Keratinocyte (primary cell): ENCODE measurements at regions not wholly inside any gene's neighbourhood (a gene's known extent, or its start where the extent isn't known, plus 50 kb on each side); places are given as distances from the start of the nearest gene placed in this dataset.

Source experiments
- DNase-seq: peaks from one replicate; pipeline ENCODE4 v3.0.0-alpha.2; 2011; ENCODE audit warnings: low read depth, missing footprints, low spot score
- FAIRE-seq: peaks from 2 replicates; lab custom pipeline; 2011; peaks lifted over from hg19 to GRCh38; lab: Jason Lieb, UNC
- H2AFZ ChIP-seq: 2 replicates; pipeline ENCODE4 v1.6.0; 2012; ENCODE audit warnings: low read length, control low read depth, inconsistent platforms; ENCODE audit not compliant: control insufficient read depth
- H3K27ac ChIP-seq: 2 replicates; pipeline ENCODE4 v1.5.1; 2011; ENCODE audit warnings: low read length; ENCODE audit not compliant: control insufficient read depth, insufficient read depth
- H3K27me3 ChIP-seq: 3 replicates; pipeline ENCODE4 v1.6.0; 2011; ENCODE audit warnings: low read length; ENCODE audit not compliant: control insufficient read depth, insufficient read depth; ENCODE audit errors: extremely low read depth
- H3K36me3 ChIP-seq, 2 experiments: 2 replicates in 1 of 2; 3 replicates in 1 of 2; pipeline ENCODE4 v1.5.1; 2011; ENCODE audit warnings: low read length in 2 of 2, mild to moderate bottlenecking in 1 of 2; ENCODE audit not compliant: control insufficient read depth in 2 of 2, insufficient read depth in 2 of 2; ENCODE audit errors: extremely low read depth in 1 of 2
- H3K4me1 ChIP-seq: 3 replicates; pipeline ENCODE4 v1.5.1; 2011; ENCODE audit warnings: low read length; ENCODE audit not compliant: control insufficient read depth, insufficient read depth; ENCODE audit errors: extremely low read depth
- H3K4me2 ChIP-seq: 3 replicates; pipeline ENCODE4 v1.6.0; 2011; ENCODE audit warnings: low read depth, low read length; ENCODE audit not compliant: control insufficient read depth, insufficient read depth; ENCODE audit errors: extremely low read depth
- H3K4me3 ChIP-seq, 3 experiments: fragments of 200-600 bp in 1 of 3; sonication (generic) in 1 of 3; 2 replicates in 2 of 3; 3 replicates in 1 of 3; pipeline ENCODE4 v1.5.1; 2011 to 2016; ENCODE audit warnings: low read length in 3 of 3, mild to moderate bottlenecking in 3 of 3, control low read depth in 2 of 3, inconsistent platforms in 1 of 3, low read depth in 1 of 3, mixed read lengths in 1 of 3, mixed run types in 1 of 3, moderate library complexity in 1 of 3; ENCODE audit not compliant: control insufficient read depth in 2 of 3, insufficient read depth in 2 of 3; ENCODE audit errors: extremely low read depth in 1 of 3
- H3K79me2 ChIP-seq: 2 replicates; pipeline ENCODE4 v1.6.0; 2012; ENCODE audit warnings: low read length; ENCODE audit not compliant: control insufficient read depth, insufficient read depth
- H3K9ac ChIP-seq: 3 replicates; pipeline ENCODE4 v1.6.0; 2011; ENCODE audit warnings: low read length; ENCODE audit not compliant: control insufficient read depth, insufficient read depth; ENCODE audit errors: extremely low read depth
- H3K9me1 ChIP-seq: 3 replicates; pipeline ENCODE4 v1.6.0; 2011; ENCODE audit warnings: low read length; ENCODE audit not compliant: control insufficient read depth, insufficient read depth; ENCODE audit errors: extremely low read depth
- H3K9me3 ChIP-seq: 2 replicates; pipeline ENCODE4 v1.5.1; 2012; ENCODE audit warnings: low read depth, low read length; ENCODE audit not compliant: control insufficient read depth
- H4K20me1 ChIP-seq: 3 replicates; pipeline ENCODE4 v1.6.0; 2011; ENCODE audit warnings: low read length; ENCODE audit not compliant: control insufficient read depth, insufficient read depth; ENCODE audit errors: extremely low read depth
- EZH2 ChIP-seq: IDR thresholded peaks from one replicate; pipeline ENCODE4 v1.6.1; 2012; ENCODE audit warnings: inconsistent platforms, mild to moderate bottlenecking, low read length, moderate library complexity
- dilution Hi-C: fragments of 300-500 bp; cut with MboI; formaldehyde crosslinking; loops from one replicate; pipeline ENCODE4 v1.7.0; 2020; ENCODE audit warnings: low sequenced_read_pairs; ENCODE audit not compliant: extremely low pct_ligation_motif_present
- TF ChIP-seq, protein P1 (sequence below), 3 experiments: IDR thresholded peaks in 1 of 3; conservative IDR thresholded peaks in 1 of 3; optimal IDR thresholded peaks in 1 of 3; 2 replicates in 2 of 3; 3 replicates in 1 of 3; pipeline versions ENCODE3 to v1.5.1; 2011; ENCODE audit warnings: low read length in 3 of 3, mild to moderate bottlenecking in 3 of 3, moderate library complexity in 2 of 3, control low read depth in 1 of 3, inconsistent platforms in 1 of 3; ENCODE audit not compliant: insufficient read depth in 2 of 3; ENCODE audit errors: extremely low read depth in 1 of 3

- no peak for FAIRE-seq
- Histone ChIP-seq H3K4me1 (no peaks in the 10 kb centered on the region), H3K27ac (no peak overlapping the region), H3K79me2 (no peaks in the 10 kb centered on the region), H4K20me1 (no peaks in the 10 kb centered on the region), H3K27me3 (no peaks in the 10 kb centered on the region), H3K9me3 (no peaks in the 10 kb centered on the region), H3K36me3 (no peaks in the 10 kb centered on the region), H3K9ac (no peak overlapping the region), H3K4me3 (no peak overlapping the region), H2AFZ (no peak overlapping the region), H3K9me1 (no peaks in the 10 kb centered on the region), H3K4me2 (no peak overlapping the region)
- no peak for DNase-seq
- dilution Hi-C loops, result no loop called here
- TF ChIP-seq EZH2, result no peak
- TF ChIP-seq, protein P1, sequence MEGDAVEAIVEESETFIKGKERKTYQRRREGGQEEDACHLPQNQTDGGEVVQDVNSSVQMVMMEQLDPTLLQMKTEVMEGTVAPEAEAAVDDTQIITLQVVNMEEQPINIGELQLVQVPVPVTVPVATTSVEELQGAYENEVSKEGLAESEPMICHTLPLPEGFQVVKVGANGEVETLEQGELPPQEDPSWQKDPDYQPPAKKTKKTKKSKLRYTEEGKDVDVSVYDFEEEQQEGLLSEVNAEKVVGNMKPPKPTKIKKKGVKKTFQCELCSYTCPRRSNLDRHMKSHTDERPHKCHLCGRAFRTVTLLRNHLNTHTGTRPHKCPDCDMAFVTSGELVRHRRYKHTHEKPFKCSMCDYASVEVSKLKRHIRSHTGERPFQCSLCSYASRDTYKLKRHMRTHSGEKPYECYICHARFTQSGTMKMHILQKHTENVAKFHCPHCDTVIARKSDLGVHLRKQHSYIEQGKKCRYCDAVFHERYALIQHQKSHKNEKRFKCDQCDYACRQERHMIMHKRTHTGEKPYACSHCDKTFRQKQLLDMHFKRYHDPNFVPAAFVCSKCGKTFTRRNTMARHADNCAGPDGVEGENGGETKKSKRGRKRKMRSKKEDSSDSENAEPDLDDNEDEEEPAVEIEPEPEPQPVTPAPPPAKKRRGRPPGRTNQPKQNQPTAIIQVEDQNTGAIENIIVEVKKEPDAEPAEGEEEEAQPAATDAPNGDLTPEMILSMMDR (optimal IDR thresholded peaks at IDR 0.05 in 1 of 3, IDR thresholded peaks at IDR 0.05 in 1 of 3, conservative IDR thresholded peaks at IDR 0.05 in 1 of 3; ENCODE audit: extremely low read depth in 1 of 3, insufficient read depth in 2 of 3, low read length in 3 of 3), result no peak
These were observed 183.4 kb upstream of the SULF2 start for GRCh38 chr20:47968541-47969310.

DNA sequence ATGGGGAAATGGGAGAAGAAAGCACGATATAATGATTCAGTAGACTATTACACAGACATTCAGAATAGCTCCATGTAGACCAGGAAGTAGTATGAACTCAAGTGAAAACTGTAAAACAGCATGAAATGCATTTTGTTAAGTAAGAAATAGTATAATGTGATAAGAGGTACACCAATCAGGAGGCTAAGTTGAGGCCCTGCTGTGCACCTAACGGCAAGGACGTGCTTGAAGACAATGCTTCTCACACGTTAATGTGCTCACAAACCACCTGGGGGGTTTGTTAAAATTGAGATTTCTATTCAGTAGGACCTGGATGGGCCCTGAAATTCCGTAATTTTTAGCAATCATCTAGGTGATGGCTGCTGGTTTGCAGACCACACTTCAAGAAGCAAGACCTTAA, 178.9 kb upstream of the SULF2 start:
- Histone ChIP-seq H3K36me3 (no peaks in the 10 kb centered on the region), H3K79me2 (no peaks in the 10 kb centered on the region), H3K9ac (no peak overlapping the region), H3K4me1 (no peaks in the 10 kb centered on the region), H3K4me3 (no peak overlapping the region), H3K4me2 (no peak overlapping the region), H2AFZ (no peak overlapping the region), H3K9me3 (no peaks in the 10 kb centered on the region), H3K9me1 (no peaks in the 10 kb centered on the region), H3K27ac (no peak overlapping the region), H3K27me3 (no peaks in the 10 kb centered on the region), H4K20me1 (no peaks in the 10 kb centered on the region)
- FAIRE-seq (no peak), DNase-seq (no peak)
- dilution Hi-C loops, result no loop called here
- TF ChIP-seq, protein P1 (optimal IDR thresholded peaks at IDR 0.05 in 1 of 3, IDR thresholded peaks at IDR 0.05 in 1 of 3, conservative IDR thresholded peaks at IDR 0.05 in 1 of 3; ENCODE audit: extremely low read depth in 1 of 3, insufficient read depth in 2 of 3, low read length in 3 of 3), result no peak
- no peak for TF ChIP-seq EZH2
